G401 (cell line): ENCODE measurements at regions not wholly inside any gene's neighbourhood (a gene's known extent, or its start where the extent isn't known, plus 50 kb on each side); places are given as distances from the start of the nearest gene placed in this dataset.

Experiments
- DNase-seq: peaks from one replicate; pipeline ENCODE4 v3.0.0-alpha.2; 2015; ENCODE audit warnings: low spot score
- in situ Hi-C: cut with HindIII; loops from 2 replicates; pipeline ENCODE4 v1.10.0; 2016; ENCODE audit warnings: low sequenced_read_pairs, mixed read lengths

- in situ Hi-C loops = no loop called here
- DNase-seq = no peak
Measured at GRCh38 chr10:90975096-90975495, 54.2 kb upstream of the ANKRD1 start.

GRCh38 chr10:90977162-90977854 is 56.4 kb upstream of the ANKRD1 start:
- no peak for DNase-seq
- in situ Hi-C loops = no loop called here

- in situ Hi-C loops = no loop called here
- DNase-seq = no peak
Measured at GRCh38 chr10:90977855-90978486, 57.1 kb upstream of the ANKRD1 start.

GRCh38 chr10:90982406-90983008 is 61.6 kb upstream of the ANKRD1 start:
- in situ Hi-C loops = no loop called here
- no peak for DNase-seq

- no peak for DNase-seq
- in situ Hi-C loops = no loop called here
Measured at GRCh38 chr10:90983914-90984549, 63.1 kb upstream of the ANKRD1 start.

- in situ Hi-C loops = no loop called here
- no peak for DNase-seq
Measured at GRCh38 chr10:90984898-90985297, 64.0 kb upstream of the ANKRD1 start.

GRCh38 chr10:90985321-90985933 is 64.5 kb upstream of the ANKRD1 start:
- in situ Hi-C loops = no loop called here
- no peak for DNase-seq

GRCh38 chr10:90986136-90986760 is 65.4 kb upstream of the ANKRD1 start:
- DNase-seq = no peak
- in situ Hi-C loops = no loop called here

- in situ Hi-C loops = no loop called here
- no peak for DNase-seq
Measured at GRCh38 chr10:90986870-90987269, 66.0 kb upstream of the ANKRD1 start.

- in situ Hi-C loops = no loop called here
- no peak for DNase-seq
Measured at GRCh38 chr10:90987383-90987782, 66.5 kb upstream of the ANKRD1 start.

- no peak for DNase-seq
- in situ Hi-C loops = no loop called here
Measured at GRCh38 chr10:90988024-90988423, 67.1 kb upstream of the ANKRD1 start.

- DNase-seq = no peak
- in situ Hi-C loops = no loop called here
Measured at GRCh38 chr10:90988802-90989201, 67.9 kb upstream of the ANKRD1 start.

GRCh38 chr10:90989378-90989777 is 68.5 kb upstream of the ANKRD1 start:
- in situ Hi-C loops = no loop called here
- DNase-seq = no peak

- no peak for DNase-seq
- in situ Hi-C loops = no loop called here
Measured at GRCh38 chr10:90992462-90992861, 71.6 kb upstream of the ANKRD1 start.

GRCh38 chr10:90993340-90993739 is 72.5 kb upstream of the ANKRD1 start:
- DNase-seq = no peak
- in situ Hi-C loops = no loop called here

GRCh38 chr10:90997670-90998069 is 76.8 kb upstream of the ANKRD1 start:
- no peak for DNase-seq
- in situ Hi-C loops = no loop called here

- no peak for DNase-seq
- in situ Hi-C loops = no loop called here
Measured at GRCh38 chr10:90998733-90999511, 78.0 kb upstream of the ANKRD1 start.

- no peak for DNase-seq
- in situ Hi-C loops = no loop called here
Measured at GRCh38 chr10:90999512-91000172, 78.8 kb upstream of the ANKRD1 start.
